HG03565 (cell line): ENCODE measurements at regions not wholly inside any gene's neighbourhood (a gene's known extent, or its start where the extent isn't known, plus 50 kb on each side); places are given as distances from the start of the nearest gene placed in this dataset.
A peak's percentile ranks its signal among the peaks of the same experiment; 100 is the strongest.
"Not testable (repeated sequence)": the region's sequence is repeated elsewhere in the genome, so short reads cannot be mapped to it uniquely, and the experiment has no call there.

Experiments
- ATAC-seq: cut with Tn5 transposase; IDR thresholded peaks from one replicate; pipeline ENCODE4 v1.9.1; 2021; ENCODE audit warnings: mild to moderate bottlenecking, moderate library complexity; ENCODE audit not compliant: unreplicated experiment

DNA sequence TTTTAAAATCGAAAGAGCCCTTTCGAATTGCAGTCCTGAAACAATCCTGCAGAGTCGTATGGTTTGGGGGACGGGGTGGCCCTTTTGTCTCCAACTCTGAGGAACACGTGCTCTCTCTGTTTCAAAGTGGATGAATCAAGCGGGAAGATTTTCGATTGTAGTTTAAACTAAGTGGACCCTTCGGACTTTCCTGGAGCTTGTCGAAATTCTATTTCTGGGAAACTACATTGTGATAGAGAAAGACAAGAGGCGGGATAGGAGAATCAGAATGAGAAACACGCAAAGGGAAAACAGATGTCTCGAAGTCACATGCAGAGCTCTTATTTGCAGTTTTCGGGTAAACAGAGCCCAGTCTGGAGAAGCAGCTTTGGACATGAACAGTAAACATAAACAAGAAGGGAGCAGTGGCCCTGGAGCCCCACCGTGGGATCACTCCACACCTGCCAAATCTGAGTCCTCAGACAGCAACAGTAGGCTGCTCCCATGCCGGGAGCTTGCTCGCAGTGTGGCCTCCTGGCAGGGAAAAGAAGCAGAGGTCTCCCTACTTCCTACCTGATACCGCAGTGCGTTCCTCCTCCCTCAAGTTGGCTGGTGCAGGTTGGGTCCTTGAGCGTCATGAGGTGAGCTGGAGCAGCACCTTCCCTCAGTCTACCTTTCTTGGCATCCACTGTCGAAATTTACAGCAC, 202.4 kb downstream of the SLC4A3 start:
- no peak for ATAC-seq

DNA sequence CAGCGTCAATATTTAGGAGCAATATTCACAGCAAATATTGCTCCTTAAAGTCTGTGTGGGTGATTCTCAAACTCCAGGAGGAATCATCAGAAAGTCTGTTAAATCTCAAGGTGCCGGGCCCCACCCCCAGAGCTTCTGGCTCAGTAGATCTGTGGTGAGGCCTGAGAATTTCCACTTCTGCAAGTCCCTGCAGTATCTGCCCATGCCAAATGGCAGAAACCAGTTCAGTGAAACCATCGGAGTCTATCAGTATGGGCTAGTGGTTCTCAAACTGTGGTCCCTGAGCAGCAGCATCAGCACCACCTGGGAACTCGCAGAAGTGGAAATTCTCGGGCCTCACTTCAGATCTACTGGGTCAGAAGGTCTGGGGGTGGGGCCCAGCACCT, 202.9 kb downstream of the SLC4A3 start:
- ATAC-seq = no peak

DNA sequence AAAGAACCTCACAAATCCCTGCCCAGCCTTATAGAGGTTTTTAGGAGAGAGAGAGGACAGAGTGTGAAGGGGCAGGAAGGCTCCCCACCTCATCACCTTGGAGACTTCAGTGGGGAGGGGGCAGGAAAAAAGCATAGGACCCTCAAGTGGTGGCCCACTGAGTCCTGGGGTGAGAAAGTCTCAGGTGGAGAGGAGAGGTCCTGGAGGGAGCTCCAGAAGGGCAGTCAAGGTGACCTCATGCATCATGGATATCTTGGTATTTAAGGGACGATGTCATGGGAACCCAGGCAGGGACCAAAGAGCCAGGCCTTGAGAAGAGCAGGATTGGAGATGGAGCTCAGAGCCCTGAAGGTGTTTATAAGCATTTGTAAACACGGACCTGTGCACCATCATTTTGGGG, 204.5 kb downstream of the SLC4A3 start:
- ATAC-seq = no peak

DNA sequence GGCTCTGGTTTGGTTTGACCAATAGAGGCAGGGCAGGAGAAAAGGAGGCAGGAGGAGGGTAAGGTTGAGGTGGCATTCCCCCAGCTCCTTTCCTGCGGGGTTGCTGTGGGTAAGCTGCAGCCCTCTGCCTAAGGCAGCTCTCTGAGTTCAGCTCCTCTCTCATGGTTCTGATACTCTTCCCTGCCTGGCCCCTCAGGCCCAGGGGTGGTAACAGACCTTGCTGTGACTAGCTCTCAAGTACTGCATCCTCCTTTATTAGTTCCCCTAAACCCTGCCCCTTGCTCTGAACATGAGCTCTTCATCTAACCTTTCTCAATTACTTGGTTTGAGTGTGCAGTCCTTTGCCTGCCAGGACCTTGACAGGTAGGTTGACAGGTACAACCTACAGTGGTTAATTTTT, 205.5 kb downstream of the SLC4A3 start:
- no peak for ATAC-seq

DNA sequence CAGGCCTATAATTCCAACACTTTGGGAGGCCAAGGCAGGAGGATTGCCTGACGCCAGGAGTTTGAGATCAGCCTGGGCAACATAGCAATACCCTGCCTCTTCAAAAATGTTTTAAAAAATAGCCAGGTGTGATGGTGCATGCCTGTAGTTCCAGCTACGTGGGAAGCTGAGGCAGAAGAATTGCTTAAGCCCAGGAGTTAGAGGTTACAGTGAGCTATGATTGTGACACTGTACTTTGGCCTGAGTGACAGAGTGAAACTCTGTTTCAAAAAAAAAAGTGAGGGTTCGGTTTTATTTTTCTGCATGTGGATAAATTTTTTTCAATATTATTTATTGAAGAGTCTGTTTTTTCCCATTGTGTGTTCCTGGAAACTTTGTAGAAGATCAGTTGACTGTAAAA, 208.1 kb downstream of the SLC4A3 start:
- no peak for ATAC-seq

DNA sequence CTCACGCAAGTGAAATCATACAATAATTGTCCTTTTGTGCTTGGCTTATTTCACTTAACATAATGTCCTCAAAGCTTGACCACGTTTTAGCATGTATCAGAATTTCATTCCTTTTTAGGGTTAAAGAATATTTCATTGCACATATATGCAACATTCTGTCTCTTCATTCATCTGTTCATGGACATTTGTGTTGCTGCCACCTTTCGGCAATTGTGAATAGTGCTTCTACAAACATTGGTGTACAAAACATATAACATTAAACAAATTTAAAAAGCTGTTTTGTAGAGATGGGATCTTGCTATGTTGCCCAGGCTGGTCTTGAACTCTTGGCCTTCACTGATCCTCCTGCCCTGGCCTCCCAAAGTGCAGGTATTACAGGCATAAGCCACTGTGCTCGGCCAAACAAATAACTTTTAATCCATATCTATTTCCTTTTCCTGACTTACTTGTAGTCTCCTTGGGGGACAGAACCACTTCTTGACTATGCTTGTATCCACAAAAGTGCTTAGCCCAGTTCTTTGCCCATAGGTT, 209.3 kb downstream of the SLC4A3 start:
- no peak for ATAC-seq

DNA sequence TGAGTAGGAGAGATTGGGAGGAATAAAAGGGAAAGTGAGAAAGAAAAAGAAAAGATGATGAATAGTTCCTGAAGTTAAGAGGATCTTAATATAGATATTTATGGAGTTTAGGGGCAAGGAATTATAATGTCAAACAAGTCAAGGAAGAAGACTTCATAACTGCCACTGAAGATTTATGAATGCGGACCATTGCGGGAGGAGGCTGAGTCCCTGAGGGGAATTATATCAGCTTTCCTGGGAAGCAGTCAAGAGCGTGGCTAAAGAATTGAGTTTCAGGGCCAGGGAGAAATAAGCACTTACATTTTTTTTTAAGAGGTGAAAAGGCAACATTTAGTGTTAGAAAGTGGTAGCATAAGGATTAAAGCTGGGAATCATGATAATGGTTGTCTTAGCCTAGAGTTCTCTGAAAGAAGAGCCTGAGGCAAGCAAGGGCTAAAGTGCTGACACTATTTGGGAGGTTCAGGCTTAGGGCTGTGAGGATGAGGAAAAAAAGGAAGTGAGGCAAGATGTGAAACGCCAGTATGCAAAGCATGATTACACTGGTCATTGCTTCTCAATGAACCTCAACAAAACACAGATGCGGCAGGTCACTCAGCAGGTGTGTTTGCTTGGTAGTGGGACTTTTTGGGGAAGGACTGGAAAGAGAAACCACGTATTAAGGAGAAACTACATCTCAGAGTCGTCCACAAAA, 217.1 kb downstream of the SLC4A3 start:
- peak; percentile 88 for ATAC-seq

DNA sequence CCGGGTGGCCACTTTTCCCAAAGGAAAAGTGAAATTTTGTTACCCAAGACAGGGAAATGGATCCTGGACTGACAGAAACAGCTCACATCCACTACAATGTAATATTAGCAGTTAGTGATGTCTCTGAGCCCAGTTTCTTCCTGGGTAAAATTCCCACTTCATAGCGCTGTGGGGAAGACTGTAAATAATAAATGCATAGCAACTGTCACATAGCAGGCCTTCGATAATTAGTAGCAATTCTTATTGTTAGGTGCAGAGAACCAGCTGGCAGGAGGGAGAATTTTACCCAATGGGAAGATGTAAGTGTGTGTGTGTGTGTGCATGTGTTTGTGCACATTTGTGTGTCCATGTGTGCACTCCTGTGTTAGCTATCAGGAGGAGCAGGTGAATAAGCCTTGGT, 221.5 kb downstream of the SLC4A3 start:
- no peak for ATAC-seq

DNA sequence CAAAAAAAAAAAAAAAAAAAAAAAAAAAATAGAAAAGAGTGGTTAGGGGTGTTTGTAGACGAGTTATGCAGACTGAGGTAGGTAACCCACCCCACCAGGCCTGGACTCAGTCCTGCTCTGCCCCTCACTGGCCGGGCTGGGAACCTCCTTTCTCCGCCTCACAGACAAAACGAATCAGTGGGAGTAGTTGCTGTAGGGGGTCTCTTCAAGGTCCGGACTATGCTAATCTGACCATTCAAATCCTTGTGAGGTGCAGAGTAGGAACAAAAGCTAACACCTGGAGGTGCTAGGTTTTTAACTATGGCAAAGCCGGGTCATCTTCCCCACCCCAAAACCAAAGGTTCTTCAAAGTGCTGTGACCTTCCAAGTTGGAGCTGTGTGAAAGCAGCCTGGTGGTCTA, 223.7 kb downstream of the SLC4A3 start:
- no peak for ATAC-seq

DNA sequence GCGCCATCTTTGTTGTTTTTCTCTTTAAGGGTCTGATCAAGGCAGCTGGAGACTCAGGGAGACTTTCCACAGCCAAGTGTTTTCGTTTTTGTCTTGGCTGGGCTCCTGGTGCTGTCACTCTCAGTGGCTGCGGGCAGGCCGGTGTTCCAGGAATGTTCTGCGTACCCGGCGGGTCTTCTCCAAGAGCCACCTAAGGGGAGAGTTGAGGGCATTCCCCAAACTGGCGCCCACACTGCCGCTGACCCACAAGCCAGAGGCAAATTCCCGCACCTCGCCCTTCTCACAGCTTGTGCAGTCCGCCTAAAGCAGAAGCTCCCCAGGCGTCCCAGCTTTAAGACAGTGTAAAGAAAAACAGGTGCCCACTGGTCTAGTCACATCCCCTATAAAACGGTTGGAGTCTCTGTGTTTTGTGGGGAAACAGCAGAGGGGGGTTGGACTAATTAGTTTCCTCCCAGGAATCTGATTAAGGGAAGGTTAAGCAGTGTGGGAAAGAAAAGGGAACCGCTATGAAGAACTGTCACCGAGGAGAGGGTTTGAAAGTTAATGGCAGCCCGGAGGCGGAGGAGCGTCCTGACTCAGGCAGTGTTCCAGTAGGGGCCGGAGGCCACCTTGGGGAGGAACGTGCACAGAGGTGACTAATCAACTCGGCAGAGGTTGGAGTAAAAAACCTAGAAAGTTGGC, 224.5 kb downstream of the SLC4A3 start:
- no peak for ATAC-seq

DNA sequence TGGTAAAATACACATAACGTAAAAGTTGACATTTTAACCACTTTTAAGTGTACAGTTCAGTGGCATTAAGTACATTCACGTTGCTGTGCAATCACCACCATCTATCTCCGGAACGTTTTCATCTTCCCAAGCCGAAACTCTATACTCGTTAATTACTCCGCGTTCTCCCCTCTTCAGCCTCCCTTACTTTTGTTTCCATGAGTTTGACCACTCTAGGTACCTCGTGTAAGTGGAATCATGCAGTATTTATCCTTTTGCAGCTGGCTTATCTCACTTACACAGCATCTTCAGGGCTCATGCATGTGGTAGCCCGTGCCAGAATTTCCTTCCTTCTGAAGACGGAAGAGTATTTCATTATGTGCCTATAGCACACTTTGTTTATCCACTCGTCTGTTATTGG, 225.2 kb downstream of the SLC4A3 start:
- ATAC-seq = no peak

DNA sequence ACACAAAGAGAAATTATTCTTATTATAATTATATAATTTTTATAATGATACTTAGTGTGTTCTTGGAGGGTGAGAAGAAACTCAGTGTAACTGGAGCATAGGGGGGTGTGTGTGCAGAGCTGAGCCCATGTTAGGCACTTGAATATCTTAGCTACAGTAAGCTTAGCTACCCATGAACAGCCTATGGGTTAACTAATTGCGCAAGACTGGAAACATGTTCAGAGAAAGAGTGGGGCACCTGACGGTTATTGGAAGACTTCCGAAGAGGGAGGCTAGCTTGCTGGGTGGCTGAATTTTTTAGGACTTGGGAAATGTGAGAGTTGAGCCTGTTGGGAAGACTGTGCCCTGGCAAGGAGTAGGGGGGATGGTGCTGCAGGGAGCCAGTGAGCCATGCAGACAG, 229.2 kb downstream of the SLC4A3 start:
- ATAC-seq = no peak

DNA sequence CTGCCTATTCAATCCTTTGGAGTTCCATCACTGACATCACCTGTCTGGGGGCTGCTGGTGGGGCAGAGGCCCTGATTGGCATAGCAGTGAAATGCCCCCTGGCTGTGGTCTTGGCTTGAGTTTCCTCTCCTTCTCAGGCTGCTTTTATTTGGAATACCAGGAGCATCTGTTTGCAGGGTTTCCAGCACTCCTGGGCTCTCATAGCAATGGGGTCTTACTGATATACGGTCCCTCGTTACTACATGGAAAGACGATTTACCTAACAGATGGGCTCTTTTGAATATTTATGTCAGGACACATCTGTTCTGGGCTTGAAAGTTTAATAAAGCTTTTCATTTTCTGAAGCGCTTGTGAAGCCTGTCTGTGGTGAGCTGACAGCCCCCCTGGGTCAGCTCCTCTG, 230.3 kb downstream of the SLC4A3 start:
- ATAC-seq = no peak

DNA sequence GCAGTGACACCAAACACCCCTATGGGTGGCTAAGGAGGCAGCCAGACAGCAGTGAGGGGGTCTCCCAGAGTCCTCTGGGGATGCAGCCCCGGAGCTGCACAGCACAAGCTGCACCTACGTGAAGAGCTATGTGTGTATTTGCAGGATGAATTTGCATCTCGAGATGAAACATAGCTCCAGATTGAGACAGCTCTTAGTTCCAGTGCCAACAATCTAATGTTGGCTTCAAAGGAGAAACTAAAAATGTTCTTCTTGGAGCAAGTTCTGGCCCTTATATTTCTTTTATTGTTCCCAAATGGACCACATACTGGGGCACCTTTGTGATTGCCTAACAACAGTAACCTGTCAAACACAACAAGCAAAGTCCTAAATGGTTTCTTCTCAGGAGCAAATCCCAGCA, 233.9 kb downstream of the SLC4A3 start:
- ATAC-seq = no peak

DNA sequence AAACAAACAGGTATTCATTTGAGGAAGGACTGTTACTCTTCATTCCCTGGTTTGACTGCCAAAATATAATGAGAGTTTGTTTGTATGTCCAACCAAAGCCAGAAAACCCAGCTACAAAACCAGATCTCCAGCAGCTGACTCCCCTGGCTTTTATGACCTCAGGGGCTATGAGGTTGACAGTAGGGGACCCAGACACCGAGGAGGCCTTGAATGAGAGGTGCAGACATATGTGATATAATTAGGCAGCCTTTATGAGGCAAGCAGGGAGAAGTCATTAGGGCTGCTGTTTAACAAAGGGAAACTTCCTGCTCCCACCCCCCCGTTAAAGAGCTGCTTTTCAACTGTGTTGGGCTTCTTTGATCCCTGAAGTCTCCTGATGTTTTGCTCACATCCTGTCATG, 236.7 kb downstream of the SLC4A3 start:
- ATAC-seq = no peak

DNA sequence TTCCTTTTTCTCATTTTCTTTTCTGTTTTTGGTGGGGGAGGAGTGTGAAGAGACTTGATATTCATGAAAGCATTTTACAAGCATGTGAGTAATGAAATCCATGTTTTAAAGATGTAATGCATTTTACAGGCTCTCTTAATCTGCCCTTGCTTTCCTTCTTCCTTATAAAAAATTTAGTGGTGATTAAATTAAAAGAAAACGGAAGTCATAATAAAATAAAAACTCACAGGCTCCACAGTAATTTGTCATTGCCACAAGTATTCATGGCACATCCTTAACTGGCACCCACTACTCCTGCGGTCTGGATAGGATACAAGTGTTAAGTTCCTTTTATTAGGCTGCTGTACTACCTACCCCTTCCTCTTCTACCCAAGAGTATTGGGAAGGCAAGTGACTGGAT, 241.2 kb downstream of the SLC4A3 start:
- no peak for ATAC-seq

DNA sequence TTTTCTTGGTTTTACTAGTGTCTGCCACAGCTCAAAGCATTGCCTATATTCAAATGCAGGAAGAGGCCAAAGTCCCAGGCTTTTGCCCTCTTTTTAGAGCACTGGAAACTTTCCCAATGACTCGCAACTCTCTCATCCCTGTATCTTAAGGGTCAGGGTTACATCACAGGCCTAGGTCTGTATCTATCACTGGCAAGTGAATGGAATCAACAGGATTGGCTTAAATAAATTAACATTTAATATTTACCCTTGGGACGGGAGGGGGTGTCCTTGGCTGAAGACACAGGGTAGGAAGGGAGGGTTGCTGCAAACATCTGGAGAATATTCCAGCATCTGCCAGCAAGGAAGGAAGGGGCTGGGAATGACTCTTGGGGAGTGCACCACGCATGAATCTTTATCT, 242.6 kb downstream of the SLC4A3 start:
- ATAC-seq = no peak

DNA sequence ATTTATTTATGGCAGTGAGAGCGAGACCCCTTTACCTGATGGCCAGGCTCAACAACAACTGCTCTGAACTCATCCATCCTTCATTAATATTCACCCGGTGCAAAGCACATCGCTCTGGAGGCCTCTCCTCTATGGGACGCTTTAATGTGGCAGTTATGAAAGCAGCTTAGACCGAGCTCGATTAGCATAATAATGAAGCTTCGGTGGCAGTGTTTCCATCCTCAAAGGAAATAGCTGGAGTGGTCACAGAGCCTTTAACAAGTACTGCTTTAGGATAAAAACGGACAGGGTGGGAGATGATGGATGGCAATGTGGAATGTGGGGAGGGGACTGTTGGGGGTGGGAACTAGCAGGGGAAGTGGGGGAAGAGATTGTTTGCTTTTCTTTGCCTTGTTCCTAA, 243.9 kb downstream of the SLC4A3 start:
- no peak for ATAC-seq

DNA sequence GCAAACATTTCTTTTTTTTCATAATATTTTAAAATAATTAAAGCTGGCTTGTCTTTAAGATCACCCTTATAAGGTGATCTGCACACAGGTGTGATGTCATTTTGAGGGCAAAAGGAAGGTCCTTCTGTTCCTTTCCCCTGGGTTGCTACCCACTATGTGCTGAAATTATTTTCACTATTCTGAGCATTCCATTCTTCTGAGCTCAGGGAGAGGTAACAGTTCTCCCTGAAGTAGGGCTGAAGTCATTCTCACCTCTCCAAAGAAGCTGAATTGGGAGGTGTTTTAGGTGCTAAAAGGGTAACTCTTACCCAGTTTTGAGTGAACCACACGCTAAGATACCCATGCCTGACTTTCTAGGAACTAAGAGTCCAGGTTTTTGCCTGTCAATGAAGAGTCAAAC, 247.6 kb downstream of the SLC4A3 start:
- no peak for ATAC-seq

DNA sequence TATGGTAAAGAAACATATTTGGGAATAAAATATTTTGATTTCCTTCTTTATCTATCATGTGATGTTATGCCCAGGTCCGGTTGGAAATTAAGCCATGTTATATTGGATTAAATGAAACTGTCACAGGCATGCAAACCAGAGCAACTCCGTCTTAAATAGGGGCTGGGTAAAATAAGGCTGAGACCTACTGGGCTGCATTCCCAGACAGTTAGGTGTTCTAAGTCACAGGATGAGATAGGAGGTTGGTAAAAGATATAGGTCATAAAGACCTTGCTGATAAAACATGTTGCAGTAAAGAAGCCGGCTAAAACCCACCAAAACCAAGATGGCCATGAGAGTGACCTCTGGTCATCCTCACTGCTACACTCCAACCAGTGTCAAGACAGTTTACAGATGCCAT, 248.6 kb downstream of the SLC4A3 start:
- ATAC-seq = not testable (repeated sequence)

DNA sequence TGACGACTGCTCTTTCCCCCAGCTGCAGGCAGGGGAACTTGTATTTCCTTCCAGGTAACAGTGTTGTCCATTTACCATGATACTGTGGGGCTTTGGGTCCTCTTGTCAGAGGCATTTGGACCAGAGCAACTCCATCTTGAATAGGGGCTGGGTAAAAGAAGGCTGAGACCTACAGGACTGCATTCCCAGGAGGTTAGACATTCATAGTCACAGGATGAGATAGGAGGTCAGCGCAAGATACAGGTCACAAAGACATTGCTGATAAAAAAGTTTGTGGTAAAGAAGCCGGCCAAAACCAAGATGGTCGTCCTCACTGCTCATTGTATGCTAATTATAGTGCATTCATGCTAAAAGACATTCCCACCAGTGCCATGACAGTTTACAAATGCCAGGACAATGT, 249.5 kb downstream of the SLC4A3 start:
- no peak for ATAC-seq

DNA sequence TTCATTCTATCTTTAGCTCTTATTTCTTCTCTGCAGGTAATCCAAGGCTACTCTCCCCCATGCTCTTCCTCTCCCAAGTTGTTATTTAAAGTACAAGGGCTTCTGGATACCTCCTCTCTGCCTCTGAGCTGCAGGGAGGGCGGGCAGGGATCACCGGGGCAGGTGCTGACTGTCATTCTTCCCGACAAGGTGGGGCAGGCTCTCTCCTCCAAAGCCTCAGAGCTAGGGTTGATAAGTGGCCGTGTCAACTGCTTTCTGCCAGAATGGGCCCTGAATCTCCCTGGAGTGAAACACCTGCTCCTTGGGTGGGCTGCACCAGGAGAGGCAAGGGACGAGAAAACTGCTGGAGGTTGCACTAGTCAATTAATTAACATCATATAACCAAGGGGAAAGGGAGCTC, 250.3 kb downstream of the SLC4A3 start:
- no peak for ATAC-seq
